ENCODE measurements at regions not wholly inside any gene's neighbourhood (a gene's known extent, or its start where the extent isn't known, plus 50 kb on each side); places are given as distances from the start of the nearest gene placed in this dataset.
A peak's percentile ranks its signal among the peaks of the same experiment; 100 is the strongest.

- DNase-seq = no peak
Measured at GRCh38 chr6:137352859-137353258, 133.7 kb upstream of the IFNGR1 start.

GRCh38 chr6:137351890-137352289, 132.7 kb upstream of the IFNGR1 start:
- DNase-seq = no peak

- no peak for DNase-seq
Measured at GRCh38 chr6:137350857-137351256, 131.7 kb upstream of the IFNGR1 start.

- no peak for DNase-seq
Measured at GRCh38 chr6:137349856-137350830, 131.0 kb upstream of the IFNGR1 start.

GRCh38 chr6:137348777-137349176, 129.6 kb upstream of the IFNGR1 start:
- no peak for DNase-seq

- no peak for DNase-seq
Measured at GRCh38 chr6:137343241-137343640, 124.1 kb upstream of the IFNGR1 start.

GRCh38 chr6:137342607-137343190, 123.5 kb upstream of the IFNGR1 start:
- DNase-seq = no peak

- peak; percentile 69 for DNase-seq
Measured at GRCh38 chr6:137341681-137342195, 122.6 kb upstream of the IFNGR1 start.

GRCh38 chr6:137339929-137340559, 120.9 kb upstream of the IFNGR1 start:
- no peak for DNase-seq

GRCh38 chr6:137334884-137335283, 115.7 kb upstream of the IFNGR1 start:
- DNase-seq = no peak

- DNase-seq = no peak
Measured at GRCh38 chr6:137334094-137334493, 114.9 kb upstream of the IFNGR1 start.

- peak; percentile 50 for DNase-seq
Measured at GRCh38 chr6:137332637-137333280, 113.6 kb upstream of the IFNGR1 start.

GRCh38 chr6:137323860-137324259, 104.7 kb upstream of the IFNGR1 start:
- peak; percentile 70 for DNase-seq

GRCh38 chr6:137320271-137320670, 101.1 kb upstream of the IFNGR1 start:
- DNase-seq = no peak

- DNase-seq = no peak
Measured at GRCh38 chr6:137316626-137317025, 97.4 kb upstream of the IFNGR1 start.

- DNase-seq = no peak
Measured at GRCh38 chr6:137315081-137315480, 95.9 kb upstream of the IFNGR1 start.

- DNase-seq = peak; percentile 21
Measured at GRCh38 chr6:137313928-137314855, 95.0 kb upstream of the IFNGR1 start.

- no peak for DNase-seq
Measured at GRCh38 chr6:137313211-137313610, 94.0 kb upstream of the IFNGR1 start.

- DNase-seq = no peak
Measured at GRCh38 chr6:137311940-137312339, 92.8 kb upstream of the IFNGR1 start.

GRCh38 chr6:137309078-137309762, 90.0 kb upstream of the IFNGR1 start:
- no peak for DNase-seq

GRCh38 chr6:137307163-137307854, 88.1 kb upstream of the IFNGR1 start:
- no peak for DNase-seq

All from NCI-H524 treated with DMSO at 0.1 percent for 48 hours (cell line).